Bronchial epithelial cell (primary cell): ENCODE measurements at regions not wholly inside any gene's neighbourhood (a gene's known extent, or its start where the extent isn't known, plus 50 kb on each side); places are given as distances from the start of the nearest gene placed in this dataset.

Experiments used
- DNase-seq: peaks from one replicate; pipeline ENCODE4 v3.0.0-alpha.2; 2010; ENCODE audit warnings: low read depth
- FAIRE-seq: peaks from 2 replicates; lab custom pipeline; 2011; peaks lifted over from hg19 to GRCh38; lab: Jason Lieb, UNC
- H3K27me3 ChIP-seq: 2 replicates; pipeline ENCODE4 v1.5.1; 2011; ENCODE audit warnings: low read length; ENCODE audit not compliant: control insufficient read depth, insufficient read depth
- H3K36me3 ChIP-seq: 2 replicates; pipeline ENCODE4 v1.5.1; 2011; ENCODE audit warnings: low read length; ENCODE audit not compliant: control insufficient read depth, insufficient read depth
- H3K4me3 ChIP-seq: 2 replicates; pipeline ENCODE4 v1.5.1; 2011; ENCODE audit warnings: mild to moderate bottlenecking, low read depth, low read length, control low read depth
- TF ChIP-seq, protein P1 (sequence below): IDR thresholded peaks from 2 replicates; pipeline ENCODE4 v1.5.1; 2011; ENCODE audit warnings: mild to moderate bottlenecking, moderate library complexity, low read length, control low read depth, inconsistent platforms; ENCODE audit not compliant: insufficient read depth, severe bottlenecking

DNA sequence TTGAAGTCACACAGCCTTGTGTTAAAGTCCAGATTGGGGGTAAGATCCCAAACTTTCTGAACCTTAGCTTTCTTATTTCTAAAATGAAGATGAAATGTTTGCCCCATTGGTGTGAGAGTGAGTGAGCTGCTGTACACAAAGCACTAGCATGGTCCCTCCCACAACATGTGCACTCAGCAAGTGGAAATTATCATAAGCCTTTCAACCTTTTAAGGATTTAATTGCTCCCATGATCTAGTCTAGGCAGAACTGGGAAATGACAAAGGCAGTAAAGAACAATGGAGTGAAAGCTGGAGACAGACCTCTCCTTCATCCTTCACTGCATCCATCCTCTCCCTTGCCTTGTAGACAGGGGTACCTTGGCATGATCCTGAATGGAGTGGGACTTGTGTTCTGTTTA, 76.0 kb upstream of the GPR12 start:
- no peak overlapping the region for H3K4me3 ChIP-seq
- no peaks in the 10 kb centered on the region for H3K36me3 ChIP-seq
- no peaks in the 10 kb centered on the region for H3K27me3 ChIP-seq
- no peak for FAIRE-seq
- DNase-seq = no peak
- TF ChIP-seq, protein P1, sequence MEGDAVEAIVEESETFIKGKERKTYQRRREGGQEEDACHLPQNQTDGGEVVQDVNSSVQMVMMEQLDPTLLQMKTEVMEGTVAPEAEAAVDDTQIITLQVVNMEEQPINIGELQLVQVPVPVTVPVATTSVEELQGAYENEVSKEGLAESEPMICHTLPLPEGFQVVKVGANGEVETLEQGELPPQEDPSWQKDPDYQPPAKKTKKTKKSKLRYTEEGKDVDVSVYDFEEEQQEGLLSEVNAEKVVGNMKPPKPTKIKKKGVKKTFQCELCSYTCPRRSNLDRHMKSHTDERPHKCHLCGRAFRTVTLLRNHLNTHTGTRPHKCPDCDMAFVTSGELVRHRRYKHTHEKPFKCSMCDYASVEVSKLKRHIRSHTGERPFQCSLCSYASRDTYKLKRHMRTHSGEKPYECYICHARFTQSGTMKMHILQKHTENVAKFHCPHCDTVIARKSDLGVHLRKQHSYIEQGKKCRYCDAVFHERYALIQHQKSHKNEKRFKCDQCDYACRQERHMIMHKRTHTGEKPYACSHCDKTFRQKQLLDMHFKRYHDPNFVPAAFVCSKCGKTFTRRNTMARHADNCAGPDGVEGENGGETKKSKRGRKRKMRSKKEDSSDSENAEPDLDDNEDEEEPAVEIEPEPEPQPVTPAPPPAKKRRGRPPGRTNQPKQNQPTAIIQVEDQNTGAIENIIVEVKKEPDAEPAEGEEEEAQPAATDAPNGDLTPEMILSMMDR = no peak

DNA sequence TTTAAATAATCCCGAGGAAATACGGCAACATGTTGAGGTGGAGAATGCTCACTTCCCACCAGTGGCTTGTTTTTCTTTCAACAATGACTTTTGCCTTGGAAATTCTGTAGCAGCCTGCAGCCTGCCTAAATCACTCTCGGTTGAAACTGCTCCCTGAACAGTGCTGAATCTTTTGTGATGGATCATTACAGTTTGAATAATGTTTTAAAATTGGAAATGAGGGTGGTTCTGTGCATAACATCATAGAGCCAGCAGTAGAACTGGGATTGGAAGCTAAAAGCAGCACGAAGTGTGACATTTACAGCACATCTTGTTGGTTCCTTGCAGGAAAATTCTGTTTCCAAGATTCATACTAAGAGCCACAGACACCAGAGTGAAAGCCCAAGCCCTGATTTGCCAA, 74.1 kb upstream of the GPR12 start:
- no peak overlapping the region for H3K4me3 ChIP-seq
- no peaks in the 10 kb centered on the region for H3K36me3 ChIP-seq
- FAIRE-seq (no peak), DNase-seq (no peak)
- no peaks in the 10 kb centered on the region for H3K27me3 ChIP-seq
- TF ChIP-seq, protein P1 = no peak

DNA sequence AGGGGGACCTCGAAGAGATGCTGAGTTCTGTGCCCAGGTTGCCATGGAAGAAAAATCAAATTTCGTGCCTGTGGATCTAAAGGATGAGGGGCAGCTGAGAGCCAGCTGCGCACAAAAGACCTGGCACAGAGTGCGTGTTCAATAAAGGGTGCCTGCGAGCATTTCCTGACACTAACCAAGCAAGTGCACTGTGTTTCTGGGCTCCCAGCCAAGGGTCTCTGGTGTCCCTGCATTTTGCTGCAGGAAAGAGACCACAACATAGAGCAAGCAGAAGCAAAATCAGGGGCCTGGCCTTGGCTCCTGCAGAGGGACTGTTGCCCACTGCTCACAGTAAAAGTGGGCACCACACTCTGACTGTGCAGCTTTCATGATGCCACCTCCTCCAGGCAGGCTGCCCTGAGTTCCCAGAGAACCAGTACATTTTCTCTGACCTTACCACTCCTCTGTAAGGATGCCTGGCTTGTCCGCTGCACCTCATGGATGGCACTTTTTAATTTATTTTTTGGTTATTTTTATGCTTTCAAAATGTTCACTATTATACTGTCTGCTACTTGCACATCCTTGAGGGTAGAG, 70.8 kb upstream of the GPR12 start:
- no peak for FAIRE-seq
- Histone ChIP-seq H3K4me3 (no peak overlapping the region), H3K27me3 (no peaks in the 10 kb centered on the region), H3K36me3 (no peaks in the 10 kb centered on the region)
- TF ChIP-seq, protein P1 = no peak
- DNase-seq = no peak

DNA sequence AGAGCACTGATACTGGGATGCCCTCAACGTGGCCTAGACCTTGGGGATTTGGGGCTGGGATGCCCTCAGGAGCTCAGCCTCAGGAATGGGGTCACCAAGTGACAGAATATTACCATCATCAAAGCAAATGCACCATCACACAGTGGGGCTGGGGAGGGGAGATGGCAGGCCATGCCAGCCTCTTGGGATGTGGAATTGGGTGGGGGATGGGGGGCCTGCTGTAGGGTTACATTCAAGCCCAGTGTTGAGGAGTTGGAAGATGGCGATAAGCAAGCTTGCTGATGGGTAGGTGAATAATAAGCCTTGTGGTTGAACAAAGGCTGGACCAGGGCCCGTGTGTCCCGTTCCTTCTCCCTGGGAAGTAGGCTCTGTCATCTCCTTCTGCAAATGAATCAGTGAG, 69.1 kb upstream of the GPR12 start:
- H3K27me3 ChIP-seq = no peaks in the 10 kb centered on the region
- no peak for DNase-seq
- no peak for FAIRE-seq
- no peaks in the 10 kb centered on the region for H3K36me3 ChIP-seq
- TF ChIP-seq, protein P1 = no peak
- no peak overlapping the region for H3K4me3 ChIP-seq

DNA sequence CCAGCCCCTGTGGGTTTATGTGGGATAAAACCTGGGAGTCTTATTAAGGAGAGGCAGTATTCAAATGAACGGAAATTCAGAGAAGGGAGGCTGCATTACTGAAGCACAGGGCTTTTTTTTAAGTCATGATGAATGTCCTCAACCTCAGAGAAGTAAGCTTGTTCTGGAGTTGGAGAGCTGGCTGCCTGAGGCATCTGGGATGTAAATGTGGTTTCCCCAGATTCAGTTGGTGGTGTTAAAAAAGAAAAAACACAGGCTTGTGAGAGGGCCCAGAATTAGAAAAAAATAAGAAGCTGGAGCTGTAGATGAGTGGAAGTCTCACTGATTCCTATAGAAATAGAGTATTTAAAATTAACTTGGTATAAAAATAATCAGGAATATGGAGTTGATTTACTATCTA, 64.0 kb upstream of the GPR12 start:
- DNase-seq (no peak), FAIRE-seq (no peak)
- Histone ChIP-seq H3K27me3 (no peaks in the 10 kb centered on the region), H3K4me3 (no peak overlapping the region), H3K36me3 (no peaks in the 10 kb centered on the region)
- TF ChIP-seq, protein P1 = no peak

DNA sequence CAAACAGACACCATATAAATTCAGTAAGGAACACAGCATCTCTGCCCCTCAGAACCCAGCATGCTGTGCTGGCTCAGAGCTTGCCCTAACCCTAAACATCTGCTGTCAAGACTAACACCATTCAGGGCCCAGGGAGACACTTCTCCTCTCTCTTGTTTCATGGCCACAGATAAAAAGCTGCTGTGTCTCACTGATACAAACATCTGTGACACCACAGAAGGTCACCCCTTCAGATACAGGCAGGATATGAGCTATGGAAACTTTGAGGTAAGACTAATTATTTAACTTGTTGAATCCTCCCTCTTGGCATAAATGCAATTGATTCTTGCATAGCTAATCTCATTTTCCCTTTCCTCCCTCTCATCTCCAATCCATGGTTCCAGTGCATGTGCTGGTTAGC, 61.6 kb upstream of the GPR12 start:
- FAIRE-seq = no peak
- H3K36me3 ChIP-seq = no peaks in the 10 kb centered on the region
- TF ChIP-seq, protein P1 = no peak
- H3K4me3 ChIP-seq = no peak overlapping the region
- H3K27me3 ChIP-seq = no peaks in the 10 kb centered on the region
- DNase-seq = no peak
